BE2C (cell line): ENCODE measurements at regions not wholly inside any gene's neighbourhood (a gene's known extent, or its start where the extent isn't known, plus 50 kb on each side); places are given as distances from the start of the nearest gene placed in this dataset.

Experiments
- DNase-seq: peaks from one replicate; pipeline ENCODE4 v3.0.0-alpha.2; 2020
- H3K27me3 ChIP-seq: fragments of 250-450 bp; sonication (Bioruptor Pico); 2 replicates; pipeline ENCODE4 v1.5.1; 2020; ENCODE audit warnings: mild to moderate bottlenecking
- H3K36me3 ChIP-seq: fragments of 250-450 bp; sonication (Bioruptor Pico); 2 replicates; pipeline ENCODE4 v1.5.1; 2020; ENCODE audit warnings: mild to moderate bottlenecking
- H3K4me1 ChIP-seq: fragments of 250-450 bp; sonication (Bioruptor Pico); 2 replicates; pipeline ENCODE4 v1.5.1; 2020
- H3K4me3 ChIP-seq: 2 replicates; pipeline ENCODE4 v1.5.1; 2011; ENCODE audit warnings: low read depth, low read length
- H3K9me3 ChIP-seq: fragments of 250-450 bp; sonication (Bioruptor Pico); 2 replicates; pipeline ENCODE4 v1.5.1; 2020
- CTCF ChIP-seq: IDR thresholded peaks from 2 replicates; pipeline ENCODE4 v1.5.1; 2012; ENCODE audit warnings: mild to moderate bottlenecking, low read depth, low read length

GRCh38 chr15:31569836-31570235, 243.2 kb downstream of the KLF13 start:
- no peak for TF ChIP-seq CTCF
- Histone ChIP-seq H3K4me1 (no peaks in the 10 kb centered on the region), H3K27me3 (peaks cover 27% of the 10 kb centered on the region), H3K9me3 (no peaks in the 10 kb centered on the region), H3K4me3 (no peak overlapping the region), H3K36me3 (no peaks in the 10 kb centered on the region)
- DNase-seq: no peak

- peaks cover 30% of the 10 kb centered on the region for H3K27me3 ChIP-seq
- TF ChIP-seq CTCF: no peak
- no peak overlapping the region for H3K4me3 ChIP-seq
- no peaks in the 10 kb centered on the region for H3K4me1 ChIP-seq
- no peak for DNase-seq
- H3K36me3 ChIP-seq: no peaks in the 10 kb centered on the region
- no peaks in the 10 kb centered on the region for H3K9me3 ChIP-seq
Observed at GRCh38 chr15:31570591-31570990, 244.0 kb downstream of the KLF13 start.

GRCh38 chr15:31571676-31572075, 245.0 kb downstream of the KLF13 start:
- no peaks in the 10 kb centered on the region for H3K36me3 ChIP-seq
- DNase-seq: no peak

GRCh38 chr15:31573759-31574158, 247.1 kb downstream of the KLF13 start:
- no peak for TF ChIP-seq CTCF
- Histone ChIP-seq H3K36me3 (no peaks in the 10 kb centered on the region), H3K27me3 (peaks cover 50% of the 10 kb centered on the region), H3K4me1 (no peaks in the 10 kb centered on the region), H3K9me3 (no peaks in the 10 kb centered on the region), H3K4me3 (no peak overlapping the region)
- DNase-seq: no peak

More at GRCh38 chr15:31571676-31572075, 245.0 kb downstream of the KLF13 start:
- no peak for TF ChIP-seq CTCF
- H3K4me1 ChIP-seq: no peaks in the 10 kb centered on the region
- no peak overlapping the region for H3K4me3 ChIP-seq
- H3K27me3 ChIP-seq: peaks cover 38% of the 10 kb centered on the region
- H3K9me3 ChIP-seq: no peaks in the 10 kb centered on the region

GRCh38 chr15:31574766-31575165, 248.1 kb downstream of the KLF13 start:
- Histone ChIP-seq H3K4me1 (no peaks in the 10 kb centered on the region), H3K27me3 (peaks cover 46% of the 10 kb centered on the region), H3K9me3 (no peaks in the 10 kb centered on the region), H3K36me3 (no peaks in the 10 kb centered on the region), H3K4me3 (no peak overlapping the region)
- DNase-seq: no peak
- TF ChIP-seq CTCF: no peak

- TF ChIP-seq CTCF: no peak
- no peak overlapping the region for H3K4me3 ChIP-seq
Observed at GRCh38 chr15:31577108-31577507, 250.5 kb downstream of the KLF13 start.

More at GRCh38 chr15:31577108-31577507, 250.5 kb downstream of the KLF13 start:
- Histone ChIP-seq H3K9me3 (no peaks in the 10 kb centered on the region), H3K4me1 (no peaks in the 10 kb centered on the region), H3K27me3 (peaks cover 29% of the 10 kb centered on the region), H3K36me3 (no peaks in the 10 kb centered on the region)
- no peak for DNase-seq
